Natural killer cell (primary cell): ENCODE measurements at regions not wholly inside any gene's neighbourhood (a gene's known extent, or its start where the extent isn't known, plus 50 kb on each side); places are given as distances from the start of the nearest gene placed in this dataset.
"Not testable (repeated sequence)": the region's sequence is repeated elsewhere in the genome, so short reads cannot be mapped to it uniquely, and the experiment has no call there.

Experiments
- ATAC-seq, 3 donors: fragments of 150-1000 bp in 2 of 3; fragments of 200-7000 bp in 1 of 3; cut with Tn5 transposase; 1 replicate in 1 of 3; 2 replicates in 2 of 3; pipeline ENCODE4 v1.10.0; 2021; ENCODE audit warnings: mild to moderate bottlenecking in 2 of 3, moderate library complexity in 2 of 3
- DNase-seq, 2 donors: peaks; one replicate each; pipeline versions ENCODE4 v3.0.0 to v3.0.0-alpha.2; 2013 to 2021; ENCODE audit warnings: mixed read lengths in 1 of 2
- H3K27ac ChIP-seq: one replicate; pipeline ENCODE4 v1.5.1; 2013; ENCODE audit warnings: mild to moderate bottlenecking, low read length
- H3K27me3 ChIP-seq: one replicate; pipeline ENCODE4 v1.6.1; 2013; ENCODE audit warnings: low read length; ENCODE audit not compliant: control insufficient read depth, insufficient read depth
- H3K36me3 ChIP-seq: one replicate; pipeline ENCODE4 v1.6.1; 2013; ENCODE audit warnings: low read length; ENCODE audit not compliant: control insufficient read depth, insufficient read depth
- H3K4me1 ChIP-seq: one replicate; pipeline ENCODE4 v1.6.1; 2013; ENCODE audit warnings: low read length; ENCODE audit not compliant: control insufficient read depth, insufficient read depth
- H3K4me3 ChIP-seq: one replicate; pipeline ENCODE4 v1.5.1; 2013; ENCODE audit warnings: low read length
- H3K9me3 ChIP-seq: one replicate; pipeline ENCODE4 v1.6.1; 2013; ENCODE audit warnings: low read length; ENCODE audit not compliant: control insufficient read depth, insufficient read depth
- H3K27ac Mint-ChIP-seq, 2 donors: one replicate each; pipeline ENCODE4 v1.8.0; 2022; ENCODE audit warnings: mild to moderate bottlenecking in 2 of 2, mixed read lengths in 2 of 2, moderate library complexity in 1 of 2
- H3K27me3 Mint-ChIP-seq, 2 donors: one replicate each; pipeline ENCODE4 v1.8.0; 2022; ENCODE audit warnings: low read depth in 2 of 2, mixed read lengths in 2 of 2
- H3K36me3 Mint-ChIP-seq: one replicate; pipeline ENCODE4 v1.8.0; 2022; ENCODE audit warnings: mixed read lengths
- H3K4me1 Mint-ChIP-seq, 2 donors: one replicate each; pipeline ENCODE4 v1.8.0; 2022; ENCODE audit warnings: mixed read lengths in 2 of 2
- H3K4me3 Mint-ChIP-seq: one replicate; pipeline ENCODE4 v1.8.0; 2022; ENCODE audit warnings: mild to moderate bottlenecking, moderate library complexity, mixed read lengths
- H3K9me3 Mint-ChIP-seq, 2 donors: one replicate each; pipeline ENCODE4 v1.8.0; 2022; ENCODE audit warnings: mixed read lengths in 2 of 2
- WGBS: methylation state at CpG from one replicate; pipeline ENCODE4 v1.1.7; 2013; ENCODE audit warnings: missing lambda C conversion rate; ENCODE audit not compliant: insufficient coverage; 5-methylcytosine and 5-hydroxymethylcytosine counted together
- intact Hi-C: fragments of 100-400 bp; cut with micrococcal nuclease; formaldehyde crosslinking; loops from one replicate; pipeline ENCODE4 v1.14.2; 2022
- TF ChIP-seq, protein P1 (sequence below): fragments of 200-600 bp; IDR thresholded peaks from one replicate; pipeline ENCODE4 v1.8.0; 2022; ENCODE audit warnings: antibody characterized with exemption

DNA sequence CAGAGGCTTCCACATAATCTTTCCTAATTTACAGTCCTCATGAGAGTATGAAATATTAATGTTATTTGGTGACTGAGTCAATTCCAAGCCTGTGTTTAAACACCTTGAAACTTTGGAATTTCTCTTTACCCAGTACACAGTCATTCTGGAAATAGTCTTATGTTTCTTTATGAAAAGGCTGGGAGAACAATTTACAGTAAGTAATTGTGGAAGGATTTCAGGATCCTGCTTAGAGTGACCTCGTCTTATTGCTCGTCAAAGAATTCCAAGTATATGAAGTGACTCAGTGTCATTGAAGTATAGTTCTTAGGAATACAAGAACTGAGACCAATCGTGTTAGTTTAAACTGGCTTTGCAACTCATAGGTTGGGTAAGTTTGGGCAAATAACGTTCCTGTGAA, 634.2 kb downstream of the SLC16A7 start:
- no peaks in the 10 kb centered on the region for H3K4me1 Mint-ChIP-seq
- no peak for ATAC-seq
- no peak overlapping the region for H3K4me3 ChIP-seq
- H3K27me3 Mint-ChIP-seq, result no peaks in the 10 kb centered on the region
- H3K27me3 ChIP-seq, result no peaks in the 10 kb centered on the region
- no peaks in the 10 kb centered on the region for H3K4me1 ChIP-seq
- H3K27ac Mint-ChIP-seq, result no peak overlapping the region
- H3K9me3 ChIP-seq, result peaks cover 13% of the 10 kb centered on the region
- H3K27ac ChIP-seq, result no peak overlapping the region
- DNase-seq, result no peak
- H3K36me3 Mint-ChIP-seq, result no peaks in the 10 kb centered on the region
- WGBS, result 81% methylated on average over 2 of the region's 4 CpGs
- H3K4me3 Mint-ChIP-seq, result no peak overlapping the region
- peaks cover 3 to 18% of the 10 kb centered on the region in 2 donors for H3K9me3 Mint-ChIP-seq
- intact Hi-C loops, result no loop called here
- TF ChIP-seq, protein P1, sequence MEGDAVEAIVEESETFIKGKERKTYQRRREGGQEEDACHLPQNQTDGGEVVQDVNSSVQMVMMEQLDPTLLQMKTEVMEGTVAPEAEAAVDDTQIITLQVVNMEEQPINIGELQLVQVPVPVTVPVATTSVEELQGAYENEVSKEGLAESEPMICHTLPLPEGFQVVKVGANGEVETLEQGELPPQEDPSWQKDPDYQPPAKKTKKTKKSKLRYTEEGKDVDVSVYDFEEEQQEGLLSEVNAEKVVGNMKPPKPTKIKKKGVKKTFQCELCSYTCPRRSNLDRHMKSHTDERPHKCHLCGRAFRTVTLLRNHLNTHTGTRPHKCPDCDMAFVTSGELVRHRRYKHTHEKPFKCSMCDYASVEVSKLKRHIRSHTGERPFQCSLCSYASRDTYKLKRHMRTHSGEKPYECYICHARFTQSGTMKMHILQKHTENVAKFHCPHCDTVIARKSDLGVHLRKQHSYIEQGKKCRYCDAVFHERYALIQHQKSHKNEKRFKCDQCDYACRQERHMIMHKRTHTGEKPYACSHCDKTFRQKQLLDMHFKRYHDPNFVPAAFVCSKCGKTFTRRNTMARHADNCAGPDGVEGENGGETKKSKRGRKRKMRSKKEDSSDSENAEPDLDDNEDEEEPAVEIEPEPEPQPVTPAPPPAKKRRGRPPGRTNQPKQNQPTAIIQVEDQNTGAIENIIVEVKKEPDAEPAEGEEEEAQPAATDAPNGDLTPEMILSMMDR, result no peak
- no peaks in the 10 kb centered on the region for H3K36me3 ChIP-seq

DNA sequence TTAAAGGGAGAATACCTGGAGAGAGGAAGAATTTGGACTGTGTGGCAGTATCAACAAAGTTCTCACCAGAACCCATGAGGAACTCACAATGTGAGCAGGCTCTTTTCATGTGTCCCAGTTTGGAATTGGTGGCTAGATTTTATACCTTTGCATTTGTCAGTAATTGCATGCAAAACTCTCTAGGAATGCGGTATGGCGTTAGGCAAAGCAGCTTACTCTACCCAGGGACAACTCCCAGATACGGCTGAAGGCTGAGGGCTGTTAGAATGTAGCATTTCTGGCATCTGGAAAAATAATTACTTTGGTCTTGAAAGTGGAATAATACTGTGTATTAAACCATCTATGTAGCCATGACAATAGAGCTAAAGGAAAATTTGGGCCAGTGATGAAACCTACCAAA, 635.5 kb downstream of the SLC16A7 start:
- no peak for ATAC-seq
- no peaks in the 10 kb centered on the region for H3K4me1 ChIP-seq
- peaks cover 17% of the 10 kb centered on the region for H3K9me3 ChIP-seq
- no peaks in the 10 kb centered on the region for H3K27me3 ChIP-seq
- peaks cover 10 to 22% of the 10 kb centered on the region in 2 donors for H3K9me3 Mint-ChIP-seq
- no peak for DNase-seq
- no peaks in the 10 kb centered on the region for H3K4me1 Mint-ChIP-seq
- WGBS, result 92% methylated on average over 2 of the region's 3 CpGs
- H3K27me3 Mint-ChIP-seq, result no peaks in the 10 kb centered on the region
- intact Hi-C loops, result no loop called here
- H3K4me3 ChIP-seq, result no peak overlapping the region
- TF ChIP-seq, protein P1, result no peak
- no peaks in the 10 kb centered on the region for H3K36me3 ChIP-seq
- H3K4me3 Mint-ChIP-seq, result no peak overlapping the region
- H3K27ac ChIP-seq, result no peak overlapping the region
- H3K36me3 Mint-ChIP-seq, result no peaks in the 10 kb centered on the region
- H3K27ac Mint-ChIP-seq, result no peak overlapping the region

DNA sequence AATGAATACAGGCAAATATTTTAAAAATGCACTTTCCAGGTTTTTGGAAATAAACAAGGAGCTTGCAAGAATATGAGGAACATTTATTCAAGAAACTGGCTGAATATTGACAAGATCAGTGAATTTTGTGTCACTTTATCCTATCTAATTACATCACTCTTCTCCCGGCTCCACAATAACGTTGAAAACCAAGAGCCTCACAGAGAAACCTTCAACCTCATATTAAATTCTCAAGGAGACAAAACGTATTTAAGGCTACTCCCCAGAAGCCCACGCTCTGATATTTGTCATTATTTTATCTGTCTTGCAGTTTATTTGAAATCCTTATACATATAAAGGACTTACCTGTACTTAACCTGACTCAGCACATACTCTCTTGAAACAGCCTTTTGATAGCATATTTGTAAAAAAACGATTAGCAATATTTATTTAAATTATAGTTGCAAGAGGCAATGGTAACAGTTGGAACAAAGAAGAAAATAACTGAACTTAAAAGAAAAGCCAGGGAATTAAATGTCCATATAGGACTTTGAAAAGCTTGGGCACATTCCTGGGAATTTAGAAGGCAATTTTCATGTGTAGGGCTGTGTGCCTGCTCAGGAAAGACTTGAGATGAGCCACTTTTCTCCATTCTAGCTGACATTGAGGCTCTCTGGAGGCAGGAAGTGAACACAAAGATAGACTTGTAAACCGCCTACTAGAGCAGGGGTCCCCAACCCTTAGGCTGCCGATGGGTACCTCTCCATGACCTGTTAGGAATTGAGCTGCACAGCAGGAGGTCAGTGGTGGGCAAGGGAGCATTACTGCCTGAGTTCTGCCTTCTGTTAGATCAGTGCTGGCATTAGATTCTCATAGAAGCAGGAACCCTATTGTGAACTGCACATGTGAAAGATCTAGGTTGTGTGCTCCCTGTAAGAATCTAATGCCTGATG, 636.4 kb downstream of the SLC16A7 start:
- ATAC-seq, result no peak
- WGBS, result 82% methylated on average over 7 of the region's 7 CpGs
- H3K4me3 Mint-ChIP-seq, result no peak overlapping the region
- no peaks in the 10 kb centered on the region for H3K27me3 ChIP-seq
- no peaks in the 10 kb centered on the region for H3K4me1 Mint-ChIP-seq
- no peaks in the 10 kb centered on the region for H3K27me3 Mint-ChIP-seq
- intact Hi-C loops, result no loop called here
- no peak for DNase-seq
- peaks cover 17% of the 10 kb centered on the region for H3K9me3 ChIP-seq
- H3K4me1 ChIP-seq, result no peaks in the 10 kb centered on the region
- no peak overlapping the region for H3K4me3 ChIP-seq
- no peak overlapping the region for H3K27ac Mint-ChIP-seq
- H3K9me3 Mint-ChIP-seq, result peaks cover 12 to 24% of the 10 kb centered on the region in 2 donors
- no peak overlapping the region for H3K27ac ChIP-seq
- no peaks in the 10 kb centered on the region for H3K36me3 ChIP-seq
- TF ChIP-seq, protein P1, result no peak
- peaks cover 3% of the 10 kb centered on the region for H3K36me3 Mint-ChIP-seq

DNA sequence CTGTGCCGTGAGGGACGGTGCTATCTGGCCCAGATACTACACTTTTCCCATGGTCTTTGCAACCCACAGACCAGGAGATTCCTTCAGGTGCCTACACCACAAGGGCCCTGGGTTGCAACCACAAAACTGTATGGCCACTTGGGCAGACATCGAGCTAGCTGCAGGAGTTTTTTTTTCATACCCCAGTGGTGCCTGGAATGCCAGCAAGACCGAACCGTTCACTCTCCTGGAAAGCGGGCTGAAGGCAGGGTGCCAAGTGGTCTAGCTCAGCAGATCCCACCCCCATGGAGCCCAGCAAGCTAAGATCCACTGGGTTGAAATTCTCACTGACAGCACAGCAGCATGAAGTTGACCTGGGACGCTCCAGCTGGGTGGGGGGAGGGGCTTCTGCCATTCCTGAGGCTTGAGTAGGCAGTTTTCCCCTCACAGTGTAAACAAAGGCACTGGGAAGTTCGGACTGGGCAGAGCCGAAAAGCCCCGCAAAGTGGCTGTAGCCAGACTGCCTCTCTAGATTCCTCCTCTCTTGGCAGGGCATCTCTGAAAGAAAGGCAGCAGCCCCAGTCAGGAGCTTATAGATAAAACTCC, 638.9 kb downstream of the SLC16A7 start:
- WGBS, result 82% methylated on average over 10 of the region's 10 CpGs
- H3K36me3 ChIP-seq, H3K36me3 Mint-ChIP-seq, DNase-seq, H3K4me1 Mint-ChIP-seq, ATAC-seq, H3K4me3 ChIP-seq, H3K27me3 ChIP-seq, H3K27me3 Mint-ChIP-seq, H3K27ac ChIP-seq, intact Hi-C loops, H3K4me3 Mint-ChIP-seq, H3K4me1 ChIP-seq, H3K27ac Mint-ChIP-seq: not testable (repeated sequence)
- H3K9me3 Mint-ChIP-seq, result peaks cover 16 to 36% of the 10 kb centered on the region in 2 donors
- peaks cover 17% of the 10 kb centered on the region for H3K9me3 ChIP-seq
